ENCODE measurements at regions not wholly inside any gene's neighbourhood (a gene's known extent, or its start where the extent isn't known, plus 50 kb on each side); places are given as distances from the start of the nearest gene placed in this dataset.

- Histone ChIP-seq H3K9me3 (ENCODE audit: insufficient read depth, low read length) (no peaks in the 10 kb centered on the region), H3K27me3 (ENCODE audit: low read length) (no peaks in the 10 kb centered on the region), H3K4me3 (ENCODE audit: insufficient read depth, low read length, poor library complexity, severe bottlenecking) (no peak overlapping the region), H3K27ac (ENCODE audit: low read depth, low read length) (no peak overlapping the region), H2AFZ (ENCODE audit: low read depth, low read length, severe bottlenecking) (no peak overlapping the region), H3K4me2 (ENCODE audit: low read depth, low read length, poor library complexity, severe bottlenecking) (no peak overlapping the region), H4K20me1 (ENCODE audit: low read depth, low read length) (no peaks in the 10 kb centered on the region), H3K9me2 (replicated peaks; ENCODE audit: insufficient read depth, low read length) (no peaks in the 10 kb centered on the region), H3K79me2 (ENCODE audit: insufficient read depth, low read length) (no peaks in the 10 kb centered on the region), H3K36me3 (ENCODE audit: low read length) (no peaks in the 10 kb centered on the region), H3F3A (ENCODE audit: insufficient read depth) (no peaks in the 10 kb centered on the region), H3K9ac (ENCODE audit: low read length) (no peak overlapping the region)
- TF ChIP-seq EZH2phosphoT487 (conservative IDR thresholded peaks at IDR 0.05; ENCODE audit: low read length), result no peak
- TF ChIP-seq CTCF (IDR thresholded peaks at IDR 0.05; ENCODE audit: insufficient read depth, low read length, poor library complexity, severe bottlenecking), result no peak
Measured at GRCh38 chr1:81377406-81377805, 423.3 kb upstream of the ADGRL2 start.

GRCh38 chr1:81375884-81376548 lies 424.7 kb upstream of the ADGRL2 start:
- TF ChIP-seq CTCF (IDR thresholded peaks at IDR 0.05; ENCODE audit: insufficient read depth, low read length, poor library complexity, severe bottlenecking) (no peak), EZH2phosphoT487 (conservative IDR thresholded peaks at IDR 0.05; ENCODE audit: low read length) (no peak)
- H3K36me3 ChIP-seq (ENCODE audit: low read length), result no peaks in the 10 kb centered on the region
- no peak overlapping the region for H2AFZ ChIP-seq (ENCODE audit: low read depth, low read length, severe bottlenecking)
- no peaks in the 10 kb centered on the region for H3F3A ChIP-seq (ENCODE audit: insufficient read depth)
- H3K27me3 ChIP-seq (ENCODE audit: low read length), result no peaks in the 10 kb centered on the region
- H3K27ac ChIP-seq (ENCODE audit: low read depth, low read length), result no peak overlapping the region
- no peaks in the 10 kb centered on the region for H3K9me2 ChIP-seq (replicated peaks; ENCODE audit: insufficient read depth, low read length)
- H3K9ac ChIP-seq (ENCODE audit: low read length), result no peak overlapping the region
- H3K79me2 ChIP-seq (ENCODE audit: insufficient read depth, low read length), result no peaks in the 10 kb centered on the region
- no peaks in the 10 kb centered on the region for H3K9me3 ChIP-seq (ENCODE audit: insufficient read depth, low read length)
- no peak overlapping the region for H3K4me2 ChIP-seq (ENCODE audit: low read depth, low read length, poor library complexity, severe bottlenecking)
- no peak overlapping the region for H3K4me3 ChIP-seq (ENCODE audit: insufficient read depth, low read length, poor library complexity, severe bottlenecking)
- no peaks in the 10 kb centered on the region for H4K20me1 ChIP-seq (ENCODE audit: low read depth, low read length)

- Histone ChIP-seq H3K36me3 (ENCODE audit: low read length) (no peaks in the 10 kb centered on the region), H3K27ac (ENCODE audit: low read depth, low read length) (no peak overlapping the region), H3K9ac (ENCODE audit: low read length) (no peak overlapping the region), H3K4me3 (ENCODE audit: insufficient read depth, low read length, poor library complexity, severe bottlenecking) (no peak overlapping the region), H2AFZ (ENCODE audit: low read depth, low read length, severe bottlenecking) (no peak overlapping the region), H4K20me1 (ENCODE audit: low read depth, low read length) (no peaks in the 10 kb centered on the region), H3K9me2 (replicated peaks; ENCODE audit: insufficient read depth, low read length) (no peaks in the 10 kb centered on the region), H3K27me3 (ENCODE audit: low read length) (no peaks in the 10 kb centered on the region), H3K79me2 (ENCODE audit: insufficient read depth, low read length) (no peaks in the 10 kb centered on the region), H3K9me3 (ENCODE audit: insufficient read depth, low read length) (no peaks in the 10 kb centered on the region), H3F3A (ENCODE audit: insufficient read depth) (no peaks in the 10 kb centered on the region), H3K4me2 (ENCODE audit: low read depth, low read length, poor library complexity, severe bottlenecking) (no peak overlapping the region)
- TF ChIP-seq CTCF (IDR thresholded peaks at IDR 0.05; ENCODE audit: insufficient read depth, low read length, poor library complexity, severe bottlenecking) (no peak), EZH2phosphoT487 (conservative IDR thresholded peaks at IDR 0.05; ENCODE audit: low read length) (no peak)
Measured at GRCh38 chr1:81374481-81374880, 426.3 kb upstream of the ADGRL2 start.

Measured in SU-DHL-6 (cell line).